Fibroblast of the aortic adventitia (primary cell): ENCODE measurements at regions not wholly inside any gene's neighbourhood (a gene's known extent, or its start where the extent isn't known, plus 50 kb on each side); places are given as distances from the start of the nearest gene placed in this dataset.
"Not testable (repeated sequence)": the region's sequence is repeated elsewhere in the genome, so short reads cannot be mapped to it uniquely, and the experiment has no call there.

Experiments
- DNase-seq: peaks from one replicate; pipeline ENCODE4 v3.0.0-alpha.2; 2010; ENCODE audit warnings: low read depth
- H3K4me3 ChIP-seq: 2 replicates; pipeline ENCODE4 v1.5.1; 2011; ENCODE audit warnings: low read depth, mild to moderate bottlenecking, control low read depth, low read length, moderate library complexity
- TF ChIP-seq, protein P1 (sequence below): IDR thresholded peaks from 2 replicates; pipeline ENCODE4 v1.5.1; 2011; ENCODE audit warnings: mild to moderate bottlenecking, low read length, control low read depth, inconsistent platforms; ENCODE audit not compliant: insufficient read depth

DNA sequence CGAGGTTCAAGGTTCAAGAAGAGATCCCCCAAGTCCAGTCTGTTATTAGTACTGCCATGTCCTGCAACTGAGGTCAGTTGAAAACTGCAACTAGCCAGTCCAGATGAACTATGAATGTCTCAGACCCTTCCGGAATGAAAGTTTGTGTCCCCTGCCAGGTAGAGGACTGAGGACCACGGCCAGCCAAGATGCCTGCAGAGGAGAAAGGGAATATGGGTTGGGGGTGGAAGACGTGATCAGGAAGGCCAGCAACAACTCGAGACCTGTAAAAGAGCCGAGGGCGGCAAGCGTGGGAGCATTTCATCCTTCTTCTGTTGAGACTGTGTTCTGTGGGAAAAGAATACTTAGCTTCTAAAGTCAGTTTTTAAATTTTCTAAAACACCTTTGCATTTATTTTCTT, 572.4 kb upstream of the B3GAT1 start:
- TF ChIP-seq, protein P1, sequence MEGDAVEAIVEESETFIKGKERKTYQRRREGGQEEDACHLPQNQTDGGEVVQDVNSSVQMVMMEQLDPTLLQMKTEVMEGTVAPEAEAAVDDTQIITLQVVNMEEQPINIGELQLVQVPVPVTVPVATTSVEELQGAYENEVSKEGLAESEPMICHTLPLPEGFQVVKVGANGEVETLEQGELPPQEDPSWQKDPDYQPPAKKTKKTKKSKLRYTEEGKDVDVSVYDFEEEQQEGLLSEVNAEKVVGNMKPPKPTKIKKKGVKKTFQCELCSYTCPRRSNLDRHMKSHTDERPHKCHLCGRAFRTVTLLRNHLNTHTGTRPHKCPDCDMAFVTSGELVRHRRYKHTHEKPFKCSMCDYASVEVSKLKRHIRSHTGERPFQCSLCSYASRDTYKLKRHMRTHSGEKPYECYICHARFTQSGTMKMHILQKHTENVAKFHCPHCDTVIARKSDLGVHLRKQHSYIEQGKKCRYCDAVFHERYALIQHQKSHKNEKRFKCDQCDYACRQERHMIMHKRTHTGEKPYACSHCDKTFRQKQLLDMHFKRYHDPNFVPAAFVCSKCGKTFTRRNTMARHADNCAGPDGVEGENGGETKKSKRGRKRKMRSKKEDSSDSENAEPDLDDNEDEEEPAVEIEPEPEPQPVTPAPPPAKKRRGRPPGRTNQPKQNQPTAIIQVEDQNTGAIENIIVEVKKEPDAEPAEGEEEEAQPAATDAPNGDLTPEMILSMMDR = no peak
- no peak for DNase-seq
- H3K4me3 ChIP-seq = no peak overlapping the region

DNA sequence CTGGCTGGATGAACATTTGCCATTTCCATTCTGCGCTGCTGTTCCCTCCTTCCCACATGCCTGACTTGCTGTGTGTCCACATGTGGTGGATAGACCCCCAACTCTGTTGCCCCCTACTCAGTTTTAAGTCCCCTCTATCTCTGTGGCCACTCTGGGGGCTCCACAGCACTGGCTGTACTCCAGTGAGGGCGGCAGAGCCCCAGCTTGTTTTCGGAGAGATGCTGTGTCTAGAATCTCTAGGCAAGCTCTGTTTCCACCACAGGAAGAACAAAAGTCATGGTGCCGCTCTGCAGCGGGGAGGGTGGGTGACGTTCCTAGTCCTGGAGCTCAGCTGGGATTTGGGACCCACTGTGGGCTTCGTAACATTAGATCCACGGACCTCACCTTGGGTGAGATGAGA, 570.4 kb upstream of the B3GAT1 start:
- H3K4me3 ChIP-seq, DNase-seq: not testable (repeated sequence)

DNA sequence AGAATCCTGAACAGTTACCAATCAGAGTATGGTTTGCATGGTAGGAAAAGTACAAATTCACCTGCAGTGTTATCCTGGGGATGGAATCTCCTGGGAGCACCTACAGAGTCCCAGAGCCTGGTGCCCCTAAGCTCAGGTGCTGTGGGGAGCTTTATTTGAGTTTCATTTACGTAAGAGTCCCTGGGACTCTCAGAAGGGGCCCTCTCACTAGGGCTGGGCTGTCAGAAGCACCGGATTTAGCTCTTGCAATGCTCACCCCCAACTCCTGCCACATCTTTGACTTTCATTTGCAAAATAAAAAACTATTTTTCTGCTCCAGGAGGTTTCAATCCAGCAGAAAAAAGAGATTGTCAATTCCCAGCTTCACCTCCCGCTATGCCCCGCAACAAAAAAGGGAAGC, 569.8 kb upstream of the B3GAT1 start:
- no peak overlapping the region for H3K4me3 ChIP-seq
- TF ChIP-seq, protein P1 = no peak
- DNase-seq = no peak

DNA sequence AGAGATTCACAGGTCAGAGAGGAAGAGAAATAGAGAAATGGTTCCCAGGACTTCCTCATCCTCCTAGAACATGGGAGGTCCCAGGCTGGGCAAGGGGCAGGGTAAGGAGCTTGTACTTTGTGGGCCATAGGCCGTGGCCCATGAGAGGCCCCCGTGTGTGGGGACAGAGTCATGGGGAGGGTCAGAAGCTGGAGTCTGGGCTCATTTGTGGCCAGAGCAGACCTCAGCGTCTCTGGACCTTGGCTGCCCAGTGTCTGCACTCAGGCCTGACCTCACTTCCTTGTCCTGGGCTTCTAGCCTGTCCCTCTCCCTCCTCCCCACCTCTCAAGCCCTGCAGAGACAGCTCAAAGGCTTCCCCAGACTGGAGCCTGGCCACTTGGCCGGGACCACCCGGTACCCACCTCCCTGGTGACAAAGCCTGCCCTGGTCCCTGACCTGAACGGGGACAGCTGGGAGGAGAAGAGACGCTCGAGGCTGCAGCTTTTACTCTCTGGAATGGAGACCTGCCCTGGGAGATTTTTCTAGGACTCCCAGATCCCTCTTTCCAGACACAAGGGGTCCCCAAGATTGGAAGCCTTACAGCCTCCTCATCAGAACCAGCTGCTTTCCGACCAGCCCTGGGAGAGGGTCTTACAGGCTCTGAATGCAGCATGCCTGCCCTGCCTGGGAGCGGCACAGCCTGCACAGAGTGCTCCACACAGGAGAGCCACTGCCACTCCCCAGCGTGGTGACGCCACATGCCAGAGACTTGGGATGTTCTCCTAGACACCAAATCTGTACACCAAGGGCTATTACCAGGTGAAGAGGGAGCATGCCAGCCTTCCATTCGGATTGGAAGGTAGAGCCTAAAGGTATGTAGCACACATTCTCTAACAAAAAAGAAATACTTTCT, 569.0 kb upstream of the B3GAT1 start:
- H3K4me3 ChIP-seq = no peak overlapping the region
- DNase-seq = no peak
- TF ChIP-seq, protein P1 = no peak

DNA sequence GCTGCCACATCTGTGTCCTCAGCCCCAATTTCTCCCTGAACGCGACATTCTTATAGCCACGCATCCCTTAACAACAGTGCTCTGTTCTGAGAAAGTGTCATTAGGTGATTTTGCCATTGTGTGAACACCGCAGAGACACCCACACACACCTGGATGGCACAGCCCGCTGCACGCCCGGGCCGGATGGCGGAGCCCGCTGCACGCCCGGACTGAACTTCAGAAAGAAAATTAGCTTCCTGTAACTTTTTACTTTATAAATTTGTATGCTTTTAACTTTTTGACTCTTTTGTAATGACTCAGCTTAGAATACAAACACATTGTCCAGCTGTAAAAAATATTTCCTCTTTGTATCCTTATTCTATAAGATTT, 567.0 kb upstream of the B3GAT1 start:
- not testable (repeated sequence) for DNase-seq, H3K4me3 ChIP-seq

DNA sequence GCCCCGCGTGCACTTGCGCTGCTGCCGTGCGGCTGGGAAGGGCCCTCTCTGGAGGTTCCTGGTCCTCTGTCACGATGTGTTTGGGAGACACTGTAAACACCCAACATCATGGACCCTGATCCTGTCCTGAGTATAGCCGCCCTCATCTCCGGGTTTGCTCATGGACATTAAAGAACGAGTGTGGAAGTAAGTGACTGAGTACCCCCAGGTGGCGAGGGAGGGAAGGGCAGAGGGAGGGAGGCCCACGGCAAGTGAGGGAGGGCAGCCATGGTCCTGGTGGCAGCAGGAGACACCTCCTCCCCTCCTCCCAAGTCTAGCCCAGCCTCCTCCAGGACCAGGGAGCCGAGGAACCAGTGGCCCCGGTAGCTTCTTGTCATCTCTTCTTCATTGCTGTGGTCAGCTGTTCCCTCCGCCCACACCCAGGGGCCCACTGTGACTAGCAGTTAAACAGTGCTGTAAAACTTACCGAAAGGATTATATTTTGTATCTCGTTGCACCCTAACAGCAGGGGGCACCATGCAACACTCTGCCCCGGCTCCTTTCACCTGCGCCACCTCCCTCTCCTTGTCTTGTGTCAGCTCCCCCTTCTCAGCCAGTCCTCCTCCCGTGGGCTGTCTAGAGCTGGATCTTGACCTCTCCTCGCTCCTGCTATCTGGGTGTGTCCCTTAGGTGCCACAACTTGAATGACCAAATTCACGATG, 566.5 kb upstream of the B3GAT1 start:
- no peak for DNase-seq
- no peak overlapping the region for H3K4me3 ChIP-seq
- TF ChIP-seq, protein P1 = no peak

DNA sequence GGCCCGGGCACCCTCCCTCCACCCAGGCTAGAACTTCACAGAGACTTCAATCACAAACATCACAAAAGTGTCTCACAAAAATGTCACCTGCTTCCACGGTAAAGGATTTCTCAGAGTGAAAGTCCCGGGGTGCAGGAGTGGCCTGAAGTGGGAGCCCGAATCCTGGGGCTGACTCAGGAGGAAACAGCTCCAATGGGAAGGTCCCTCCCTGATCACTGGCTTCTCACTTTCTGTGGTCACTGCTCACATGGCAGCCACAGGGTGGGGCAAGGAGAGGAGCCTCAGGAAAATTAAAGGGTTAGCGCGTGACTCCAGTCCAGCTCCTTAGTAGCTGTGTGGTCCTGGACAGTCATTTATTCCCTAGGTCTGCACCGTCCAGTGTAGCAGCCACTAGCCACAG, 564.5 kb upstream of the B3GAT1 start:
- no peak for DNase-seq
- TF ChIP-seq, protein P1 = no peak
- H3K4me3 ChIP-seq = no peak overlapping the region
